SK-N-SH (cell line): ENCODE measurements at regions not wholly inside any gene's neighbourhood (a gene's known extent, or its start where the extent isn't known, plus 50 kb on each side); places are given as distances from the start of the nearest gene placed in this dataset.

Source experiments
- CTCF ChIA-PET: fragments of 300-600, 350-600 bp; formaldehyde crosslinking; extraction: SDS; loops from one replicate; lab custom pipeline; 2021; lab: Yijun Ruan, JAX
- POLR2A ChIA-PET: fragments of 350-600 bp; sonication (Branson Sonifier 250); formaldehyde crosslinking; extraction: SDS; loops from one replicate; lab custom pipeline; 2020; ENCODE audit warnings: antibody characterized with exemption, inconsistent platforms; lab: Yijun Ruan, JAX
- DNase-seq: peaks from one replicate; pipeline ENCODE4 v3.0.0; 2012
- H2AFZ ChIP-seq: fragments of 200-600 bp; sonication (generic); 2 replicates; pipeline ENCODE4 v1.8.1; 2016; ENCODE audit warnings: antibody characterized with exemption, mild to moderate bottlenecking, low read depth
- H3F3A ChIP-seq: fragments of 200-600 bp; sonication (generic); replicated peaks from 2 replicates; pipeline ENCODE3; 2016; ENCODE audit warnings: antibody characterized with exemption, mild to moderate bottlenecking; ENCODE audit not compliant: insufficient read depth
- H3K27ac ChIP-seq, 2 experiments: fragments of 200-500 bp in 1 of 2; fragments of 200-600 bp in 1 of 2; sonication (Bioruptor generic) in 1 of 2; sonication (generic), shearing (Covaris generic) in 1 of 2; 2 replicates each; pipeline versions ENCODE4 v1.5.1 to v1.6.1; 2014 to 2016; ENCODE audit warnings: low read depth in 2 of 2, inconsistent platforms in 1 of 2, low read length in 1 of 2, mild to moderate bottlenecking in 1 of 2, mixed read lengths in 1 of 2
- H3K27me3 ChIP-seq: fragments of 200-600 bp; sonication (generic), shearing (Covaris generic); 2 replicates; pipeline ENCODE4 v1.6.1; 2016; ENCODE audit warnings: mixed run types; ENCODE audit not compliant: insufficient read depth
- H3K36me3 ChIP-seq, 2 experiments: fragments of 200-500 bp in 1 of 2; fragments of 200-600 bp in 1 of 2; sonication (Bioruptor generic) in 1 of 2; sonication (generic) in 1 of 2; replicated peaks in 1 of 2; 2 replicates each; pipeline versions ENCODE3 to v1.5.1; 2014 to 2016; ENCODE audit warnings: low read length in 1 of 2, mild to moderate bottlenecking in 1 of 2; ENCODE audit not compliant: insufficient read depth in 2 of 2, control insufficient read depth in 1 of 2
- H3K4me1 ChIP-seq, 2 experiments: fragments of 200-500 bp in 1 of 2; fragments of 200-600 bp in 1 of 2; sonication (Bioruptor generic) in 1 of 2; sonication (generic), shearing (Covaris generic) in 1 of 2; 2 replicates each; pipeline versions ENCODE4 v1.5.1 to v1.6.1; 2014 to 2016; ENCODE audit warnings: low read depth in 1 of 2, low read length in 1 of 2, mixed run types in 1 of 2; ENCODE audit not compliant: insufficient read depth in 2 of 2, control insufficient read depth in 1 of 2
- H3K4me2 ChIP-seq: fragments of 200-600 bp; sonication (generic), shearing (Covaris generic); 2 replicates; pipeline ENCODE4 v1.6.1; 2017; ENCODE audit warnings: mixed run types
- H3K4me3 ChIP-seq, 2 experiments: fragments of 200-500 bp in 1 of 2; fragments of 200-600 bp in 1 of 2; sonication (Bioruptor generic) in 1 of 2; sonication (generic), shearing (Covaris generic) in 1 of 2; 2 replicates each; pipeline versions ENCODE4 v1.5.1 to v1.8.1; 2014 to 2016; ENCODE audit warnings: low read depth in 2 of 2, inconsistent platforms in 1 of 2, low read length in 1 of 2, mild to moderate bottlenecking in 1 of 2, mixed read lengths in 1 of 2, moderate library complexity in 1 of 2
- H3K79me2 ChIP-seq: fragments of 200-600 bp; sonication (generic); 2 replicates; pipeline ENCODE4 v1.8.1; 2017; ENCODE audit warnings: mild to moderate bottlenecking; ENCODE audit not compliant: insufficient read depth
- H3K9ac ChIP-seq: fragments of 200-600 bp; sonication (generic); 2 replicates; pipeline ENCODE4 v1.6.1; 2017; ENCODE audit warnings: mixed run types
- H3K9me2 ChIP-seq: fragments of 200-600 bp; sonication (generic); 2 replicates; pipeline ENCODE4 v1.6.1; 2017; ENCODE audit warnings: mixed run types
- H3K9me3 ChIP-seq: fragments of 200-600 bp; sonication (generic); 2 replicates; pipeline ENCODE4 v1.6.1; 2017; ENCODE audit warnings: mixed run types, mild to moderate bottlenecking, moderate library complexity
- H4K20me1 ChIP-seq: fragments of 200-600 bp; sonication (generic); 2 replicates; pipeline ENCODE4 v1.6.1; 2017; ENCODE audit warnings: mild to moderate bottlenecking, mixed run types; ENCODE audit not compliant: insufficient read depth
- POLR2AphosphoS5 ChIP-seq: IDR thresholded peaks from 2 replicates; pipeline ENCODE4 v1.6.1; 2012; ENCODE audit warnings: low read depth, low read length
- WGBS: methylation state at CpG from one replicate; pipeline ENCODE4 v1.1.6; 2017; ENCODE audit warnings: low lambda C conversion rate; 5-methylcytosine and 5-hydroxymethylcytosine counted together
- TF ChIP-seq, protein P1 (sequence below): IDR thresholded peaks from 2 replicates; pipeline ENCODE4 v1.4.0; 2012; ENCODE audit warnings: low read depth, borderline replicate concordance
- TF ChIP-seq, protein P2 (sequence below): IDR thresholded peaks from 2 replicates; pipeline ENCODE4; 2012
- TF ChIP-seq, protein P3 (sequence below): IDR thresholded peaks from 2 replicates; pipeline ENCODE4 v1.4.0; 2012; ENCODE audit warnings: low read depth
- TF ChIP-seq, protein P4 (sequence below): fragments of 200-600 bp; sonication (generic); IDR thresholded peaks from 2 replicates; pipeline ENCODE4 v1.6.1; 2017; ENCODE audit warnings: antibody characterized with exemption, mild to moderate bottlenecking, moderate library complexity
- TF ChIP-seq, protein P5 (sequence below): IDR thresholded peaks from 2 replicates; pipeline ENCODE4 v1.6.1; 2012; ENCODE audit warnings: mild to moderate bottlenecking, low read depth, low read length, moderate library complexity
- TF ChIP-seq, protein P6 (sequence below): fragments of 150-350 bp; IDR thresholded peaks from 2 replicates; pipeline ENCODE4 v1.6.1; 2017; ENCODE audit warnings: antibody characterized with exemption, low read length, low read depth, borderline replicate concordance

DNA sequence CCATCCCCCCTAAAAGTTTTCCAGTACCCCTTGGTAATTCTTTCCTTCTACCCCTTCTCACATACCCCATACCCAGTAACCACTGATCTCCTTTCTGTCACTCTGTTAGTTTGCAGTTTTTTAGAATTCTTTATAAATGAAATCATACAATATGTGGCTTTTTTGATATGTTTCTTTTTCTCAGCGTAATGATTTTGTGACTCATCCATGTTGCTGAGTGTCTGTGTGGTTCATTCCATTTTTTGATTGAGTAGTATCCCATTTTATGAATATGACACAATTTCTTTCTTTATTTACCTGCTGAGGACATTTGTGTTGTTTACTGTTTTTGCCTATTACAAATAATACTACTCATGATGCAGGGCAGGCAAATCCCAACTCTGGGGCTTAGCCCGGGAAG, 1605.3 kb downstream of the BRINP3 start:
- no peaks in the 10 kb centered on the region for H3K36me3 ChIP-seq
- no peaks in the 10 kb centered on the region; the same call in 1 of the 2 replicates for H3K9me2 ChIP-seq
- no peak overlapping the region for H2AFZ ChIP-seq
- TF ChIP-seq, protein P1, sequence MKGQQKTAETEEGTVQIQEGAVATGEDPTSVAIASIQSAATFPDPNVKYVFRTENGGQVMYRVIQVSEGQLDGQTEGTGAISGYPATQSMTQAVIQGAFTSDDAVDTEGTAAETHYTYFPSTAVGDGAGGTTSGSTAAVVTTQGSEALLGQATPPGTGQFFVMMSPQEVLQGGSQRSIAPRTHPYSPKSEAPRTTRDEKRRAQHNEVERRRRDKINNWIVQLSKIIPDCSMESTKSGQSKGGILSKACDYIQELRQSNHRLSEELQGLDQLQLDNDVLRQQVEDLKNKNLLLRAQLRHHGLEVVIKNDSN = no peak
- TF ChIP-seq POLR2AphosphoS5 = no peak
- TF ChIP-seq, protein P2, sequence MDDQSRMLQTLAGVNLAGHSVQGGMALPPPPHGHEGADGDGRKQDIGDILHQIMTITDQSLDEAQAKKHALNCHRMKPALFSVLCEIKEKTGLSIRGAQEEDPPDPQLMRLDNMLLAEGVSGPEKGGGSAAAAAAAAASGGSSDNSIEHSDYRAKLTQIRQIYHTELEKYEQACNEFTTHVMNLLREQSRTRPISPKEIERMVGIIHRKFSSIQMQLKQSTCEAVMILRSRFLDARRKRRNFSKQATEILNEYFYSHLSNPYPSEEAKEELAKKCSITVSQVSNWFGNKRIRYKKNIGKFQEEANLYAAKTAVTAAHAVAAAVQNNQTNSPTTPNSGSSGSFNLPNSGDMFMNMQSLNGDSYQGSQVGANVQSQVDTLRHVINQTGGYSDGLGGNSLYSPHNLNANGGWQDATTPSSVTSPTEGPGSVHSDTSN = no peak
- TF ChIP-seq, protein P3, sequence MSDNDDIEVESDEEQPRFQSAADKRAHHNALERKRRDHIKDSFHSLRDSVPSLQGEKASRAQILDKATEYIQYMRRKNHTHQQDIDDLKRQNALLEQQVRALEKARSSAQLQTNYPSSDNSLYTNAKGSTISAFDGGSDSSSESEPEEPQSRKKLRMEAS = no peak
- TF ChIP-seq, protein P4, sequence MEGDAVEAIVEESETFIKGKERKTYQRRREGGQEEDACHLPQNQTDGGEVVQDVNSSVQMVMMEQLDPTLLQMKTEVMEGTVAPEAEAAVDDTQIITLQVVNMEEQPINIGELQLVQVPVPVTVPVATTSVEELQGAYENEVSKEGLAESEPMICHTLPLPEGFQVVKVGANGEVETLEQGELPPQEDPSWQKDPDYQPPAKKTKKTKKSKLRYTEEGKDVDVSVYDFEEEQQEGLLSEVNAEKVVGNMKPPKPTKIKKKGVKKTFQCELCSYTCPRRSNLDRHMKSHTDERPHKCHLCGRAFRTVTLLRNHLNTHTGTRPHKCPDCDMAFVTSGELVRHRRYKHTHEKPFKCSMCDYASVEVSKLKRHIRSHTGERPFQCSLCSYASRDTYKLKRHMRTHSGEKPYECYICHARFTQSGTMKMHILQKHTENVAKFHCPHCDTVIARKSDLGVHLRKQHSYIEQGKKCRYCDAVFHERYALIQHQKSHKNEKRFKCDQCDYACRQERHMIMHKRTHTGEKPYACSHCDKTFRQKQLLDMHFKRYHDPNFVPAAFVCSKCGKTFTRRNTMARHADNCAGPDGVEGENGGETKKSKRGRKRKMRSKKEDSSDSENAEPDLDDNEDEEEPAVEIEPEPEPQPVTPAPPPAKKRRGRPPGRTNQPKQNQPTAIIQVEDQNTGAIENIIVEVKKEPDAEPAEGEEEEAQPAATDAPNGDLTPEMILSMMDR = no peak
- TF ChIP-seq, protein P5, sequence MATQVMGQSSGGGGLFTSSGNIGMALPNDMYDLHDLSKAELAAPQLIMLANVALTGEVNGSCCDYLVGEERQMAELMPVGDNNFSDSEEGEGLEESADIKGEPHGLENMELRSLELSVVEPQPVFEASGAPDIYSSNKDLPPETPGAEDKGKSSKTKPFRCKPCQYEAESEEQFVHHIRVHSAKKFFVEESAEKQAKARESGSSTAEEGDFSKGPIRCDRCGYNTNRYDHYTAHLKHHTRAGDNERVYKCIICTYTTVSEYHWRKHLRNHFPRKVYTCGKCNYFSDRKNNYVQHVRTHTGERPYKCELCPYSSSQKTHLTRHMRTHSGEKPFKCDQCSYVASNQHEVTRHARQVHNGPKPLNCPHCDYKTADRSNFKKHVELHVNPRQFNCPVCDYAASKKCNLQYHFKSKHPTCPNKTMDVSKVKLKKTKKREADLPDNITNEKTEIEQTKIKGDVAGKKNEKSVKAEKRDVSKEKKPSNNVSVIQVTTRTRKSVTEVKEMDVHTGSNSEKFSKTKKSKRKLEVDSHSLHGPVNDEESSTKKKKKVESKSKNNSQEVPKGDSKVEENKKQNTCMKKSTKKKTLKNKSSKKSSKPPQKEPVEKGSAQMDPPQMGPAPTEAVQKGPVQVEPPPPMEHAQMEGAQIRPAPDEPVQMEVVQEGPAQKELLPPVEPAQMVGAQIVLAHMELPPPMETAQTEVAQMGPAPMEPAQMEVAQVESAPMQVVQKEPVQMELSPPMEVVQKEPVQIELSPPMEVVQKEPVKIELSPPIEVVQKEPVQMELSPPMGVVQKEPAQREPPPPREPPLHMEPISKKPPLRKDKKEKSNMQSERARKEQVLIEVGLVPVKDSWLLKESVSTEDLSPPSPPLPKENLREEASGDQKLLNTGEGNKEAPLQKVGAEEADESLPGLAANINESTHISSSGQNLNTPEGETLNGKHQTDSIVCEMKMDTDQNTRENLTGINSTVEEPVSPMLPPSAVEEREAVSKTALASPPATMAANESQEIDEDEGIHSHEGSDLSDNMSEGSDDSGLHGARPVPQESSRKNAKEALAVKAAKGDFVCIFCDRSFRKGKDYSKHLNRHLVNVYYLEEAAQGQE = no peak
- TF ChIP-seq, protein P6, sequence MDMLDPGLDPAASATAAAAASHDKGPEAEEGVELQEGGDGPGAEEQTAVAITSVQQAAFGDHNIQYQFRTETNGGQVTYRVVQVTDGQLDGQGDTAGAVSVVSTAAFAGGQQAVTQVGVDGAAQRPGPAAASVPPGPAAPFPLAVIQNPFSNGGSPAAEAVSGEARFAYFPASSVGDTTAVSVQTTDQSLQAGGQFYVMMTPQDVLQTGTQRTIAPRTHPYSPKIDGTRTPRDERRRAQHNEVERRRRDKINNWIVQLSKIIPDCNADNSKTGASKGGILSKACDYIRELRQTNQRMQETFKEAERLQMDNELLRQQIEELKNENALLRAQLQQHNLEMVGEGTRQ = no peak
- CTCF ChIA-PET = interaction anchor here (0.6 kb wide), 1 partner anchor 149 kb away, joined by 3 read pairs; no protein-coding TSS in a partner anchor
- no peak overlapping the region for H3K27ac ChIP-seq
- H3K4me2 ChIP-seq = no peak overlapping the region
- POLR2A ChIA-PET = no interaction called here
- no peaks in the 10 kb centered on the region for H3K27me3 ChIP-seq
- H3F3A ChIP-seq = no peaks in the 10 kb centered on the region
- no peaks in the 10 kb centered on the region for H3K79me2 ChIP-seq
- H3K4me1 ChIP-seq = no peaks in the 10 kb centered on the region; a peak in 1 of 4 replicates
- H3K9me3 ChIP-seq = no peaks in the 10 kb centered on the region
- DNase-seq = no peak
- H3K9ac ChIP-seq = no peak overlapping the region
- WGBS = 72% methylated on average over 2 of the region's 2 CpGs
- H3K4me3 ChIP-seq = no peak overlapping the region
- H4K20me1 ChIP-seq = no peaks in the 10 kb centered on the region
